H7 (cell line): ENCODE measurements at regions not wholly inside any gene's neighbourhood (a gene's known extent, or its start where the extent isn't known, plus 50 kb on each side); places are given as distances from the start of the nearest gene placed in this dataset.
"Not testable (repeated sequence)": the region's sequence is repeated elsewhere in the genome, so short reads cannot be mapped to it uniquely, and the experiment has no call there.

Experiments used
- DNase-seq: peaks from one replicate; pipeline ENCODE4 v3.0.0; 2012
- H3K27me3 ChIP-seq: 2 replicates; pipeline ENCODE4 v1.6.0; 2011; ENCODE audit warnings: mild to moderate bottlenecking, low read length; ENCODE audit not compliant: control insufficient read depth, insufficient read depth
- H3K36me3 ChIP-seq: replicated peaks from 2 replicates; pipeline ENCODE4 v1.5.1; 2011; ENCODE audit warnings: low read length; ENCODE audit not compliant: control insufficient read depth, insufficient read depth
- H3K4me3 ChIP-seq: 2 replicates; pipeline ENCODE4 v1.5.1; 2011; ENCODE audit warnings: low read depth, mild to moderate bottlenecking, control low read depth, low read length, moderate library complexity; ENCODE audit not compliant: insufficient read depth

GRCh38 chr3:127041933-127042332 lies 59.0 kb downstream of the PLXNA1 start:
- Histone ChIP-seq H3K27me3 (no peaks in the 10 kb centered on the region), H3K4me3 (no peak overlapping the region)
- DNase-seq: peak; percentile 30

GRCh38 chr3:127042634-127043033 lies 59.7 kb downstream of the PLXNA1 start:
- Histone ChIP-seq H3K36me3 (no peaks in the 10 kb centered on the region), H3K4me3 (no peak overlapping the region), H3K27me3 (no peaks in the 10 kb centered on the region)
- DNase-seq: peak; percentile 73

More at GRCh38 chr3:127041933-127042332, 59.0 kb downstream of the PLXNA1 start:
- H3K36me3 ChIP-seq: no peaks in the 10 kb centered on the region

- no peak overlapping the region for H3K4me3 ChIP-seq
- DNase-seq: peak; percentile 88
- no peaks in the 10 kb centered on the region for H3K27me3 ChIP-seq
- H3K36me3 ChIP-seq: no peaks in the 10 kb centered on the region
Observed at GRCh38 chr3:127043041-127043641, 60.2 kb downstream of the PLXNA1 start.

- no peaks in the 10 kb centered on the region for H3K36me3 ChIP-seq
- no peak for DNase-seq
Observed at GRCh38 chr3:127043731-127044510, 61.0 kb downstream of the PLXNA1 start.

GRCh38 chr3:127044996-127045395 lies 62.1 kb downstream of the PLXNA1 start:
- no peaks in the 10 kb centered on the region for H3K27me3 ChIP-seq
- H3K4me3 ChIP-seq: peak overlapping the region; percentile 30
- DNase-seq: peak; percentile 93
- no peaks in the 10 kb centered on the region for H3K36me3 ChIP-seq

More at GRCh38 chr3:127043731-127044510, 61.0 kb downstream of the PLXNA1 start:
- H3K27me3 ChIP-seq: no peaks in the 10 kb centered on the region
- no peak overlapping the region for H3K4me3 ChIP-seq

- no peak for DNase-seq
- Histone ChIP-seq H3K36me3 (no peaks in the 10 kb centered on the region), H3K4me3 (peak overlapping the region; percentile 30), H3K27me3 (no peaks in the 10 kb centered on the region)
Observed at GRCh38 chr3:127045435-127046045, 62.6 kb downstream of the PLXNA1 start.

GRCh38 chr3:127046690-127047089 lies 63.8 kb downstream of the PLXNA1 start:
- H3K4me3 ChIP-seq: not testable (repeated sequence)

GRCh38 chr3:127049393-127049792 lies 66.5 kb downstream of the PLXNA1 start:
- H3K4me3 ChIP-seq: no peak overlapping the region
- DNase-seq: peak; percentile 79
- no peaks in the 10 kb centered on the region for H3K36me3 ChIP-seq
- H3K27me3 ChIP-seq: no peaks in the 10 kb centered on the region

More at GRCh38 chr3:127046690-127047089, 63.8 kb downstream of the PLXNA1 start:
- DNase-seq, H3K36me3 ChIP-seq, H3K27me3 ChIP-seq: not testable (repeated sequence)

GRCh38 chr3:127050733-127051132 lies 67.8 kb downstream of the PLXNA1 start:
- Histone ChIP-seq H3K27me3 (no peaks in the 10 kb centered on the region), H3K4me3 (no peak overlapping the region), H3K36me3 (no peaks in the 10 kb centered on the region)
- DNase-seq: no peak

GRCh38 chr3:127052121-127052561 lies 69.2 kb downstream of the PLXNA1 start:
- H3K27me3 ChIP-seq: no peaks in the 10 kb centered on the region
- no peak for DNase-seq
- H3K36me3 ChIP-seq: no peaks in the 10 kb centered on the region
- no peak overlapping the region for H3K4me3 ChIP-seq

GRCh38 chr3:127053026-127053425 lies 70.1 kb downstream of the PLXNA1 start:
- DNase-seq: no peak
- Histone ChIP-seq H3K36me3 (no peaks in the 10 kb centered on the region), H3K4me3 (no peak overlapping the region), H3K27me3 (no peaks in the 10 kb centered on the region)

- H3K4me3 ChIP-seq: no peak overlapping the region
- no peaks in the 10 kb centered on the region for H3K36me3 ChIP-seq
- no peak for DNase-seq
- H3K27me3 ChIP-seq: no peaks in the 10 kb centered on the region
Observed at GRCh38 chr3:127053450-127053849, 70.5 kb downstream of the PLXNA1 start.

GRCh38 chr3:127053979-127054378 lies 71.1 kb downstream of the PLXNA1 start:
- no peak for DNase-seq
- H3K36me3 ChIP-seq: no peaks in the 10 kb centered on the region
- H3K27me3 ChIP-seq: no peaks in the 10 kb centered on the region
- no peak overlapping the region for H3K4me3 ChIP-seq

GRCh38 chr3:127056281-127056680 lies 73.4 kb downstream of the PLXNA1 start:
- Histone ChIP-seq H3K27me3 (no peaks in the 10 kb centered on the region), H3K36me3 (no peaks in the 10 kb centered on the region)
- no peak for DNase-seq

GRCh38 chr3:127056976-127057375 lies 74.1 kb downstream of the PLXNA1 start:
- H3K4me3 ChIP-seq: no peak overlapping the region
- no peaks in the 10 kb centered on the region for H3K36me3 ChIP-seq

More at GRCh38 chr3:127056281-127056680, 73.4 kb downstream of the PLXNA1 start:
- H3K4me3 ChIP-seq: no peak overlapping the region

More at GRCh38 chr3:127056976-127057375, 74.1 kb downstream of the PLXNA1 start:
- no peak for DNase-seq
- H3K27me3 ChIP-seq: no peaks in the 10 kb centered on the region
